GM19351 (cell line): ENCODE measurements at regions not wholly inside any gene's neighbourhood (a gene's known extent, or its start where the extent isn't known, plus 50 kb on each side); places are given as distances from the start of the nearest gene placed in this dataset.
"Not testable (repeated sequence)": the region's sequence is repeated elsewhere in the genome, so short reads cannot be mapped to it uniquely, and the experiment has no call there.

Source experiments
- ATAC-seq: cut with Tn5 transposase; IDR thresholded peaks from one replicate; pipeline ENCODE4 v1.9.1; 2021; ENCODE audit warnings: mild to moderate bottlenecking, moderate library complexity; ENCODE audit not compliant: unreplicated experiment

DNA sequence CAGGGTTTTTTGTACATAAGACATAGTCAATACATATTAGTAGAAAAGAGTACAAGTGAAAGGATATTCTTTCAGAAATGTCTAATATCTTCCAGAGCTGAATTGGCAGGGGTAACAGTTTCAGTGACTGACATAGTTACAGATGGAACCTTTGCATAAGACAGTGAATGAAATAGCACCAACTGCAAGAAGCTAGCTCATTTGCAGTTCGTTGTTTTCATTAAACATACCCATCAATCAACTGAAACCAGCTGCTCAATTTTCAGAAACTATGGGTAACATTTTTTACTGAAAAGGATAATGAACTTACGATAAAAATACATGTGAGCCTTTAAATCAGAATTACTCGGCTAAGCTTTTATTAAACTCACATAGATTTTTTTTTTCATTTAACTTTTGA, 93.9 kb upstream of the EPHA3 start:
- ATAC-seq = no peak

DNA sequence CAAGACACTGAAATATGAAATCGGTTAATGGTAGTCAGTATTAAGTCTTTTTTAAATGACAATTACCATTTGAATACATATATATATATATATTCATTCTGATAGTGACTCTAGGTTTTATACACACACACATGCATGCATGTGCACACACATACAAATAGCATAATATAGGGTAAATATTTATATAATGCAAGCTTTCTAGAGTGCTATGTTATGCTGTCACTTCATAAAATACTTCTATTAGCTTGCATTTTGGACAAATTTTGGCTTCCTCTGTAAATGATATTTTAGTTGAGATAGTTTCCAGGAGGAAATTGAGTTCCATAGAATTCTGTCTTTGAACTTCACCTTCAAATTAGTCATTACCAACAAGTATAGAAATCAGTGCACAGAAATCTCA, 89.9 kb upstream of the EPHA3 start:
- ATAC-seq = no peak

DNA sequence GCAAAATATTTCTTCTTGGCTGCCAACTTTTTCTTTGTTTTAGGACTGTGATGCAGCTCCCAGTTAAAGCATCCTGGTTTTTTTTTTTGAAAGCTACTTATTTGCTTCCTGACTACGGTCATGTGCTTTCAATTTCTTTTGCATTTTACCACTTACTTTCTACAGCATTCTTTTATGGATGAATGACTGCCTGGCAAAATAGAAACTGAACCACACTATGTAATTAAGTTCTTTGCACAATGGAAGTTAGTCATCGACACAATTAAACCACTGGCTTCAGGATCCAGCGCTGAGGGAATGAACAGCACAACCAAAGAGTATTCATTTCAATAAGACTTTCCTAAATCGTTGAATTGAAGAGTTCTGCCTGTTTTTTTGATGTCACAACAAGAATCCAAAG, 82.2 kb upstream of the EPHA3 start:
- ATAC-seq = no peak

DNA sequence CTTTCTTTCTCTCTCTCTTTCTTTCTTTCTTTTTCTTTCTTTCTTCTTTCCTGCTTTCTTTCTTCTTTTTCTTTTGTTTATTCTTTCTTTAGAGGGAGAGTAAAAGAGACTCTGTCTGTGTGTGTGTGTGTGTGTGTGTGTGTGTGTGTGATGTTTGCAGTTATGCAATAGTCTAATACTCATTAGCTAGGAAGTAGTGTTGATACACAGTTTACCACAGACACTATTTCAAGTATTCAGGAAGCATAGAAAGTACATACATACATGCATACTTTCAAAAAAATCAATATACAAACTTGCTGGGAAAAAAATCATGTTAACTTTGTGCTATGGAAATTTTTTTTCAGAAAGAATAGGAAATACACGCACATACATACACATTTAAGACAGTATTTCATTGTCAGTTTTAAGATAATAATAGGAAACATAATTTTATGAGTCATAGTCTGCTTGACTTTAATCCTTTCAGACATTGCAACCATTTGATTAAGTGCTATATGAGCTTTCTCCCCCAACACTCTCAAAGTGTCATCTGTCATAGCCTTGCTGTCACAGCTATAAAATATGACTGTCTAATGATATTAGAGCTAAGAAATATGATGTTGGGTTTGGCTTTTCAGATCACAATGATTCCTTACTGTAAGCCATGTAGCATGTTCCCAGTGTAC, 74.9 kb upstream of the EPHA3 start:
- ATAC-seq = no peak

DNA sequence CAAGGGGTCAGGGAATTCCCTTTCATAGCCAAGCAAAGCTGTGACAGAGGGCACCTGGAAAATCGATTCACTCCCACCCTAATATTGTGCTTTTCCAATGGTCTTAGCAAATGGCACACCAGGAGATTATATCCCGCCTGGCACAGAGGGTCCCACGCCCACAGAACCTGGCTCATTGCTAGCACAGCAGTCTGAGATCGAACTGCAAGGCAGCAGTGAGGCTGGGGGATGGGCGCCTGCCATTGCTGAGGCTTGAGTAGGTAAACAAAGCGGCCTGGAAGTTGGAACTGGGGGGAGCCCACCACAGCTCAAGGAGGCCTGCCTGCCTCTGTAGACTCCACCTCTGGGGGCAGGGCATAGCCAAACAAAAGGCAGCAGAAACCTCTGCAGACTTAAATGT, 72.7 kb upstream of the EPHA3 start:
- ATAC-seq = not testable (repeated sequence)

DNA sequence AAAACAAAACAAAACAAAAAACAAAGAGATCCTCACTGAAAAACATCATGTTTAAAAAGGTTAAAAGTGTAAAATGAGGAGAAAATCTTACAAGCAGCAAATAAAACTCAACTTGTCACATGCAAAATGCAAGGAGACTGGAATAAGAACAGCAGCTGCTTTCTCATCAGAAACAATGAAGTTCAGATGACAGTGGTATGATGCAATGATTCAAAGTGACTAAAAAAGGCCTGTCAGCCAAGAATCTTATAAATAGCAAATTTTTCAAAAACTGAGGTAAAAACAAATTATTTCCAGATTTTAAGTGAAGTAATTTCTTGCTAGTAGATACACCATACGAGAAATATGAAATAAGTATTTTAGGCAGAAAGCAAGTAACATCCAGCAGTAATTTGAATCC, 68.6 kb upstream of the EPHA3 start:
- ATAC-seq = no peak

DNA sequence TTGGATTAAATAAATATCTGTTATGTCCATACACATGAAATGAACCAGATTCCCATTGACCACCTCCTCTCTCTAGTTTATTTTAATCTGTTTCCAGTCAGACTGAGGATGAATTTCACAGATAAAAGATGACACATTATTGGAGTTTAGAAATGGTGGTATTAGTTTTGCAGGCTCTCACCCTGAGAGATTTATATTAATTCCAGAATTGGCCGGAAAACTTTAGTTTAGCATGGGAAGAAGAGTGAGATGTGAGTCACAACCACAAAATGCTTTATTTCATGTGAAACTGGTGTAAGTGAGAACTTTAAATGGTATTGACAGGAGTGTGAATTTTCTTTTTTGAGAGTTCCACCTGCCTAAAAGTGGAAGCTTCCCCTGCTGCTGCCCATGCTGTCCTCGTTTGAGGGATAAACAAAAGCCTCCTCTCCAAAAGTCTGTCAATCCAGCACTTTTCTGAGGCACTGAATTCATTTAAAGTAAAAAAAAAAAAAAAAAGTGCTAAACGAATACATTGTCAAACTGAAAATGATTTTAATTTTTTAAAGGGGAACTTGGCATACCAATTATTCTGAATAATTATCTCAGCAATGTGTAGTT, 65.1 kb upstream of the EPHA3 start:
- ATAC-seq = no peak

DNA sequence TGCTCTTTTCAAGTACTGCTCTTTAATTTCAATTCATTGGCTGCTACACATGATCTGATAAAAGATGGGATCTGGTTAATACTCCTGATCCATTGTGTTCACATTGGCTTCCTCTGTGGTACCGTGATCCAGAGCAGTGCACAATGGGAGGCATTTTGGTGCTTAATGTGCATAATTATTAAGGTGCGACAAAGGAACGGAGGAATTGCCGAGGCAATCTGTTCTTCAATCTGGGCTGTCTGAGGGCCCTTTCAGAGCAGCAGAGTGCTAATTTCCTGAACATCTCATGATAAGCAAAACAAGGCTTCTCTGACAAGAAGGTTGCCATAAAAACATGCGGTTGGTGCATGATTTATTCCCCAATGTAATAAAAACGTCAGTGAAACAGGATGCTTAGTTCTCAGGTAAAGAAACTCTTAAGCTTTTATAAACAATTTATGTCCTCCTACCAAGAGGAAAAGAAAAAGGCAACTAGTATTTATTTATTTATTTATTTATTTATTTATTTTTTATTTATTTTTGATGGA, 64.0 kb upstream of the EPHA3 start:
- no peak for ATAC-seq

DNA sequence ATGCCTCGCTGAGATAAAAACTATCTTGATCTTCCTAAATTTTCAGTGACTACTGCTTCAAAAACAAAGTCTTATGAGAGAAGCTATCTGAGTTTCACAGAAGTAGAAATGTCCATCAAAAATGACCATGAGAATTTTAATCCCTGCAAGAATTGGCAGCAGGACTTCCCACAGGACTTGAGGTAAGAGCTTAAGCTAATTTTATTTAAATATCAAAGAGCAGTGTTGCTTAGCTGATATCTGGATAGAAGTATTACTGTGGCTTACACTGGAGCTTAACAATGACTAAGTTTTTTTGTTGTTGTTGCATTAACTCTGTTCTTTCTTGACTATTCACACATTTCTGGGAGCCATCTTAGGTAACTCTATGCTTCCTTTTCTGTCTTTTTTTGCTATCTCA, 60.8 kb upstream of the EPHA3 start:
- ATAC-seq = no peak

DNA sequence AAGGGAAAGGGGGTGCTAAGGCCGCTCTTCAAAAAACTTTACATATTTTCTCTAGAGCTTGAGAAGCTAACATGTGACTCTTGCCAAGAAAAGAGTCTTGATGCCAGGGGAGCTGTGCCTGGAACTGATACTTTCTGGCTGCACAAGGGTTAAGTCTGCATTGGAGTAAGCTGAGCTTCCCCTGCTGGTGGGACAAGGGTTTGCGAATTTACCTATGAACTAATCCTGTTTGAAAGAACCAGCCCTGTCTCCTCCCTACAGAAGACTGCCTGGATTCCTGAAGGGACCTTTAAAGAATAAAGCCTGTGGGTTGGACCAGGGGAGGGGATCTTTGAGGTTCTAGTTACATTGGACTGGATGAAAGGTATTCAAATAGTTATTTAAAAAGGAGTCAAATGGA, 58.3 kb upstream of the EPHA3 start:
- no peak for ATAC-seq

DNA sequence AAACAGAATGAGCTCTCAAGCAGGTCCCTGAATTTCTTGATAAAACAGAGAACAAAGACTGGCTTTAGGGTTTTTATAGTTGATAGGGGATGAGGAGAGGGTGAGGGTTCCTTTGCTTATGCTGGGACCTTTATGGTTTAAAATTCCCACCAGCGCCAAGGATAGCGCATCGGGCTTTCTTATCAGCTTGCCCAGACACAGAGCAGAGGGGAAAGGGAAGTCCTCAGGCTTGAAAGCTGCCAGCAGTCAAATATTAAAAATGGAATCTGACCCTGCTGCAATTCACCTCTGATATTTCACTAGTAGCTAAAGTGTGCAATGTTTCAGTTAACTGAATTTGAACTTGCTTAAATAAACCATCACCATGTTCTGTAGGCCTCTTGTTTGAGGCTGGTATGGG, 55.0 kb upstream of the EPHA3 start:
- ATAC-seq = no peak

DNA sequence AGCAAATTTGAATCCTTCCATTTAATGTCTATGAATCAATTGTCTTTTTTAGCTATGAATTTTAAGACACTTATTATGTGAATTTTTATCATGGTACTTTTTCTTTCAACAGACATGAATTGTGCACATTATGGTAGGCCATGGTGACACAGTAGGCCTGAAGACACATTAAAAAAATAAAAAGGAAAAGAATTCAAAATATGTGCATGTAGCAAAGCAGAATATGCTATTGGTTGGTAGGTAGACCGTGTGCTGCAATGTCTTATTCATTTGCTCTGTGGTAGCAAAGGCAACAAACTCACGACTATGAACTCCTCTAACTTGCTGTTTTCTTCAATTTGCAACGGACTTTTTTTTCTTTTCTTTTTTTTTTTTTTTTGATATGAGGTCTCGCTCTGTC, 50.0 kb upstream of the EPHA3 start:
- ATAC-seq = no peak
